GM19468 (cell line): ENCODE measurements at regions not wholly inside any gene's neighbourhood (a gene's known extent, or its start where the extent isn't known, plus 50 kb on each side); places are given as distances from the start of the nearest gene placed in this dataset.
"Not testable (repeated sequence)": the region's sequence is repeated elsewhere in the genome, so short reads cannot be mapped to it uniquely, and the experiment has no call there.

Source experiments
- ATAC-seq: cut with Tn5 transposase; IDR thresholded peaks from one replicate; pipeline ENCODE4 v1.9.1; 2021; ENCODE audit warnings: mild to moderate bottlenecking, moderate library complexity, moderate number of reproducible peaks; ENCODE audit not compliant: unreplicated experiment; ENCODE audit errors: extremely low read depth

DNA sequence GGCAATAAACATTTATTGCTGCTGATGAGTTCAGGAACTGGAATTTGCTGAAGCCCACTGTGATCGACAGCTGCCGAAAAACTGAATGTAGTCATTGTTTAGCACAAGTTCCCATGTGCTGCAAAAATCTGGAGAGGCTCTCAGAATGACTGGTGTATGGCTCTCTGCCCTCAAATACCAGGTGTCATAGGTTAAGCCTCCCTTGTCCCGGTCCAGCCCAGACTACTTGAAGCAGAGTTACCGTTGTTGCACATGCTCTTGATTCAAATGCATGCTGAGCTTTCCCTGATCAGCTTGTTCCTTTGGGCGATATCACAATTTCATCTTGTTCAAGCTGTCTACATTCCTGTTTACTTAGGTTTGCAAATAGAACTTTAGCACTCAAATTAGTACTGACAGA, 625.2 kb downstream of the CPS1 start:
- no peak for ATAC-seq

DNA sequence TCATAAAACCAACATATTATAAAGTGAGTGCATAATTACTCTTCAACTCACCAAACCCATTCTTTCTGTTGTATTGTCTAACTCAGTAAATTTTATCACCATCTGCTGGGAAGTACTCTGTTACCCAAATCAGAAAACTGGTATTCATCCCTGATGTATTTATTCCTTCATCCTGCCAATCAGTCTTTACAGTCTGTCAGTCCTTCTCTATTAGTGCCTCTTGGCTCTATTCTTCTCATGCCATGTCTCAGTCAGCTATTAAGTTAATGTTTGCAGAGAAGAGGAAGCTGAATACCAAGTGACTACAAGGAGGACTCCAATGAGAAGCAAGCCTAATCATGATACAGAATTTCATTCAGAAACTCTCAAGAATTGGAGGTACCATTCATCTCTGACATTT, 631.2 kb downstream of the CPS1 start:
- ATAC-seq = no peak

DNA sequence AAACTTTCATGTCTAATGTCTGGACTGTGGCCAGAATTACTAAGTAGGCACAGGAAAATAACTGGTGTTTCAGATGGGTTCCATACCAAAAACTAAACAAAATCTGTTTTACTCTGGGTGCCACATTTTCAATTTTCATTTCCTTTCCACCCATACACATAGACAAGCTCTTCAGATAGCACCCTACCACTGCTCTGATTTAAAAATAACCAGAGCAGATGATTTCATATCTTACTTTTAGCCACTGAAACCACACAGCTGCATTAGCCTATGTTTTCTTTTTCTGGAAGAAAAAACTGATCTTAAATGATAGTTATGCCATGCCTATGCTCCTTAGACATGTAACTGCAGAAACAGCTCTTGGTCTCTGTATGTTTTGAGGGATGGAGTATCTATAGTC, 647.6 kb downstream of the CPS1 start:
- ATAC-seq = peak; percentile 68

DNA sequence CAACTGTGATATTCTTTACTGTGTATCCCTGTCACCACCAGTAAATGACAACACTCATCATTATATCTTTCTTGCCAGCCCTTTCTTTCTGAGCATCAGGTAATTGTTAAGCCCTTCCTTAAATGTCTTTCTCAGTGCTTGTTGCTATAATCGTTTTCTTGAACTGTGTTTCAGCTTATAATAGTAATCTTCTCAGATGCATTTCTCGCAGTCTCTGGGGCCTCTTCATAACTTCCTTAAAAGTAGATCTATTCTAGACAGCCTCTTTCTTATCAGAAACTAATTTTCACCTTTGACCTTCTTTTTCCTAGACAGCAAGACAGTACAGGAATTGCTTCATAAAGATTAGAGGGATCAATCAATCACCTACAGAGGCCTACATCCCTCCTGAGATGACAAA, 648.1 kb downstream of the CPS1 start:
- no peak for ATAC-seq

DNA sequence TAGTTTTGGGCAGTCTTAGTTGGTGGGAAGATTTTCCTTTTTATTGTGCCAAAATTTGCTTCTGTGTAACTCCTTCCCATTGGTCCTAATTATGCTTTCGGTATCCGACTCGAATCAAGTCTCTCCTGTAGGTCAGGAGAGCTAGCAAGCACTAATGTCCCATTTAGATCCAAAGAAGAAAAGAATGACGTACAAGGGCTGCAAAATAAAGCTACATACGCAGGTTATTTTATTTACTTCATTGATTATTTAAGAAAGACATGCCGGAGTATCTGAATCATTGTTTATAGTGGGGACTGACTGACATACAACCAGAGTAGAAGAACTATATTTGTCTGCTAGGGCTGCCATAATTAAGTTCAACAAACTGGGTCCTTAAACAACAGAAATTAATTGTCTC, 648.5 kb downstream of the CPS1 start:
- no peak for ATAC-seq

DNA sequence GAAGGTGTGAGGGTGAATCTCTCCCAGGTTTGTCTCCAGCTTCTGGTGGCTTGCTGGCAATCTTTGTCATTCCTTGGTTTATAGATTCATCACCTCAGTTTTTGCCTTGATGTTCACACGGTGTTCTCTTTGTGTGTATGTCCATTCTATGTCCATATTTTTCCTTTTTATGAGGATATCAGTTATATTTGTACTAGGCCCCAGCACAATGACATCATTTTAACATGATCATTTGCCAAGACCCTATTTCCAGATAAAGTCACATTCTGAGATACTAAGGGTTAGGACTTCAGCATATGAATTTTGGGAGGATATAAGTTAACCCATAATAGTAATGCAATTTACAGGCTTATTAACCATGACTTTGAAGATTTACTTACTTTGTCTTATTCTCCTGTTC, 649.0 kb downstream of the CPS1 start:
- no peak for ATAC-seq

DNA sequence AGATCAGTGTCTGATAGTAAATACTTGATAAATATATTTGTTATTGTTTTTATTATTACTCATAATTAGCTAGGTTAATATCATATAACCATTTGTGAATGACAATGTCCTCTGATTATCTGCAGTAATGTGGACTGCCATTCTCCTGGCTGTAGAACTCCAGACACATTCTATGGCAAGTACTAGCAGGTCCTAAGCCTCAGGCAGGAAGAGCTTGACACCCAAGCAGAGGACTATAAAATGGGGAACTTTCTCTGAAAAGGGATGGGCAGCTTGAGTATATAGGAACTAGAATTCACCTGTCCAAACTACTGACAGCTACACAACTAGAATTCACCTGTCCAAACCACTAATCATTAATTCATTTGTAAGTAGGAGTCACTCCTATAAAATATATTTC, 649.4 kb downstream of the CPS1 start:
- no peak for ATAC-seq

DNA sequence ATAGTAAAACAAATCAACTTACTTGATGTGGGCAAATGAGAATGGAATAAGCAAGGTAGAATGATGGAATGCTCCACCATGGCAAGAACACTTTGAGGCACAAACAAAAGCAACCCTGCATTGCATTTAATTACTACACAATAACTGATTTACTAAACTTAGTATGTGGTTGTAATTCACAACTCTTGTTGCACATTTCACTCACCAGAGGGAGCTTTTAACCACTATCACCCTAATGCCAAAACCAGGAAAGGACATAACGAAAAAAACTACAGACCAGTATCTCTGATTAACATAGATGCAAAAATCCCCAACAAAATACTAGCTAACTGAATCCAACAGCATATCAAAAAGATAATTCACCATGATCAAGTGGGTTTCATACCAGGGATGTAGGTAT, 659.8 kb downstream of the CPS1 start:
- no peak for ATAC-seq

DNA sequence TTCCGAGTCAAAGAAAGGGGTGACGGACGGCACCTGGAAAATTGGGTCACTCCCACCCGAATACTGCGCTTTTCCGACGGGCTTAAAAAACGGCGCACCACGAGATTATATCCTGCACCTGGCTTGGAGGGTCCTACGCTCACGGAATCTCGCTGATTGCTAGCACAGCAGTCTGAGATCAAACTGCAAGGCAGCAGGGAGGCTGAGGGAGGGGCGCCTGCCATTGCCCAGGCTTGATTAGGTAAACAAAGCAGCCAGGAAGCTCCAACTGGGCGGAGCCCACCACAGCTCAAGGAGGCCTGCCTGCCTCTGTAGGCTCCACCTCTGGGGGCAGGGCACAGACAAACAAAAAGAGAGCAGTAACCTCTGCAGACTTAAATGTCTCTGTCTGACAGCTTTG, 663.1 kb downstream of the CPS1 start:
- not testable (repeated sequence) for ATAC-seq

DNA sequence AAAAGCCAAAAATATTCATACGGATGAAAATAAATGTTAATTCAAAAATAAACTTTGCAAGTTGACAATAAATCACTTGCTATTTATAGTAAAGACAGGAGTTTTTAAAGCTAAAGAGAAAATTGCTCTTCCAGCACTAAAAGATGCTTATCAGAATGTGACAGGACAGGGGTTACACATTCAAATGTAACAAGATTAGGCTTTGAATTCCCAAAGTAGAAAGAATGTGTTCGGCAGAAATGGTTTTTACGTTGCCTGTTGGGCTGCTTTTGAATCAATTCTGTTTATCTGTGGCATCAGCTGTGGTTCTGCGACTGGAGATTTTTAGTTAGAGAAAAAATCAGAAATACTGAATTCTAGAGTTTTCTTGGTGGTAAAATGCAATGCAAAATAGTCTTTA, 669.4 kb downstream of the CPS1 start:
- ATAC-seq = no peak

DNA sequence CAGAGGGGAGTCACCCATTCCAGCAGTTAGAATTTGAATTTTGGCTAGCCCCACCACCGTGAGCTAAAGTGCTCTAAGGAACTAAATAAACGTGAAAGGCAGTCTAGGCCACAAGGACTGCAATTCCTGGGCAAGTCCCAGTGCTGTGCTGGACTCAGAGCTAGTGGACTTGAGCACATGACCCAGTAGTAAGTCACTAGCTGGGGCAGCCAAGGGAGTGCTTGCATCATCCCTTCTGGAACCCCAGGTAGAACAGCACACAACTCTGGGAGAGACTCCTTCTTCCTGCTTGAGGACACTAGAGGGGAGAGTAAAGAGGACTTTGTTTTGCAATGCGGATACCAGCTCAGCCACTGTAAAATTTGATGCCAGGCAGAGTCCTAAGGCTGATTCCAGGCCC, 672.2 kb downstream of the CPS1 start:
- ATAC-seq = no peak

DNA sequence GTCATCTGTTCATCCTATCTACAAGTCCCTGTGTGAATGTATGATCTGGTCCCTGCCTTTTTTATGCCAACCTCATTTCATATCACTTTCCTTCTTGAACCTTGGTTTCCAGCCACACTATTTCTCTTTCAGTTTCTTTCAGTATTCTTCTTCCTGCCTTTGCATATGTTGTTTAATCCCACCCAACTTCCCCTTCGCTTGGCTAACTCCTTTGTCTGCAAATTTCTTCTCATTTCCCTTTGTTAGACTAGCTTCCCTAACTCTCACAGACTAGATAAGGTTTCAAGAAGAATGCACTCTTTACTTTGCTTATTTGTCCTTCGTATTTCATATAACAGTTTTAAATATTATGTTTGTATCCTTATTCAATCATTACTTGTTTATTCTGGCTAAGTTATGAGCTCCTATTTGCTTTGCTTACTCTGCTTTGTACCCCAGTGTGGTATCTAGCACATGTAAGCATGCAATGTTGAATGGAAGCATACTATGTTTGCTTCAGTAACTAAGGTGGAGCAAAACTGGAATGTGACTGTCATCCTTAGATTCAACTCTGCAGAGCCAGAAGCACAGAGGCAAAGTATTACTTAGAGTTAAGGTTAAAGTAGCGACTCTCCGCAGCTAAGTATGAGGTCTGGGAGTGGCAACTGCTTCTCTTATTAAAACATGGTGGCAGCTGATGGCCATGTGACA, 681.3 kb downstream of the CPS1 start:
- no peak for ATAC-seq

DNA sequence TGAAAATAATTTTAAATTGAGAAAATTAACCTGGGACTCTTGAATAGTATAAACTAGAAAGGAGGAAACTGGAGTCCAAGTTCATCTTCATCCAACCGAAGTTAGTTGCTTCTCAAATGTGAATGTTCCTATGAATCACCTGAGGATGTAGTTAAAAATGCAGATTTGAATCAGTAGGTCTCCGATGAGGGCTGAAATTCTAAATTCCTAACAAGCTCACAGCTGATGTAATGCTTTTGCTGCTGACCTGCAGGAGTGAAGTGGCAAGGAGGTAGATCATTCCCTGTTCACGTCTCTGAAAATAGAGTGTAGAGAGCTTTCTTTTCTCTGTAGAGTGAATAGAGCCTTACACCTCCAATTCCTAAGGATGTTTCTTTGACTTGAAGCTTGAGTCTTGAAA, 685.5 kb downstream of the CPS1 start:
- no peak for ATAC-seq

DNA sequence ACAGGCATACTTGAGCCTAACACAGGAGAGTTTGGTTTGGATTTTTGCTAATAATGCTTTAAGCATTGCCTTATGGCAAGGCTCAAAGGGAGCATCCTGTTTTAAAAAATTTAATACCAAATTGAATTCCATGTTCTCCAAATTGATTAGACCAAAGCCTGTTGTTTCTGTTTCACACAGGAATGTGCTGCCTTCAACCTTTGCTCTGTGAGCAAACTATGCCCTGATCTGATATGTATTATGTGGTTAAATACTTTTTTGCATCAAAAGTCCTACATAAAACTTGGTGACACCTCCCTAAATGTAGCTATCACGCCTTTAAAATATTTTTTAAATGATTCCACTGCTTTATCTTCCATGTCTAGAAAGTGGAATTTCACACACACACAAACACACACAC, 691.4 kb downstream of the CPS1 start:
- no peak for ATAC-seq

DNA sequence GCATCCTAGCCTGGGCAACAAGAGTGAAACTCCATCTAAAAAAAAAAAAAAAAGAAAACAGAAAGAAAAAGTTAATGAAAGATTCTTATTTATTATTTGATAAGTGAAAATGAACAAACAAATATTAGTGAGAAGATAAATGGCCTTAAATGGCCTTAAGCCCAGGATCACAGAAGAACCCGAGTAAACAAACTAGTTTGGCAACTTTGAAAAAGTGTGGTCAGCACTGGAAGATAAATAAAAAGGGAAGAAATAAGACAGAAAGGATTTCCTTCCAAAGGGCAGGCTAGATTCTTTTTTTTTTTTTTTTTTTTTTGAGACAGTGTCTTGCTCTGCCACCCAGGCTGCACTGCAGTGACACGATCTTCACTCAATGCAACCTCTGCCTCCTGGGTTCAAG, 692.4 kb downstream of the CPS1 start:
- ATAC-seq = no peak

DNA sequence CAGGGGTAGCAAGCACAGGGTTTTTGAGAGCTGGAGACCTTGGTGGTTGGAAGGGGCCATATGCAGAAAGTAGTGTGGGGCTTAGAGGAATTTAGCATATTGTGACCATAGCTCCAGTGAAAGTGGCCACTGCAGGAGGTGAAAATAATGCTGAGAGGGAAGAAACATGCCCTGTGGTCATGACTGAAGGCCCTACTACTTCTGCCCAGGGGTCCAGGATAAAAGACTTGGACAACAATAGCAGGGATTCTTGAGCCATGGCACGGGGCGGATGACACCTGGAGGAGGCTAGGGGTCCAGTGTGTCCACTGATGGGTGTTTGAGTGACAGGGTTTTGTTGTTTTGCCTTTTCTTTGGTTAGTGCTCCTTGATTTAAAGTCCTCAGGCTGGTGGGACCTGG, 694.6 kb downstream of the CPS1 start:
- no peak for ATAC-seq

DNA sequence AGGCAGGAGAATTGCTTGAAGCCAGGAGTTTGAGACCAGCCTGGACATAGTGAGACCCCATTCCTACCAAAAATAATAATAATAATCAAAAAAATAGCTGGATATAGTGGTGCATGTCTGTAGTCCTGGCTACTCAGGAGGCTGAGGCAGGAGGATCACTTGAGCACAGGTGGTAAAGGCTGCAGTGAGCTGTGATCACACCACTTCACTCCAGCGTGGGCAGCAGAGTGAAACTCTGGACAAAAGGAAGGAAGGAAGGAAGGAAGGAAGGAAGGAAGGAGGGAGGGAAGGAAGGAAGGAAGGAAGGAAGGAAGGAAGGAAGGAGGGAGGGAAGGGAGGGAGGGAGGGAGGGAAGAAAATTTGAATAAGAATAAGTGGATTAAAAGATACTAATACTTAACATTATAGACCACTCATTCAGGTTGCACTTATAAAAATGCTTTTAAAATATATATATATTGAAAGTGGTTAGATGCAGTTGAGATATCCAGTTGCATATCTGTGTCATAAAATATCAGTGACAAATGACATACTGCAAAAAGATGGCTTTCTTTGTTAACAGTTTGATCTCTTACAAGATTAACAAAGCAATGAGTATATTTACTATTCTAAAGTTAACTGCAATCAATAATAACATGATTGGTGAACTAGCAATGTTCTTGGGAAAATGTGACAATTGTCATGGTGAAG, 702.4 kb downstream of the CPS1 start:
- ATAC-seq = no peak

DNA sequence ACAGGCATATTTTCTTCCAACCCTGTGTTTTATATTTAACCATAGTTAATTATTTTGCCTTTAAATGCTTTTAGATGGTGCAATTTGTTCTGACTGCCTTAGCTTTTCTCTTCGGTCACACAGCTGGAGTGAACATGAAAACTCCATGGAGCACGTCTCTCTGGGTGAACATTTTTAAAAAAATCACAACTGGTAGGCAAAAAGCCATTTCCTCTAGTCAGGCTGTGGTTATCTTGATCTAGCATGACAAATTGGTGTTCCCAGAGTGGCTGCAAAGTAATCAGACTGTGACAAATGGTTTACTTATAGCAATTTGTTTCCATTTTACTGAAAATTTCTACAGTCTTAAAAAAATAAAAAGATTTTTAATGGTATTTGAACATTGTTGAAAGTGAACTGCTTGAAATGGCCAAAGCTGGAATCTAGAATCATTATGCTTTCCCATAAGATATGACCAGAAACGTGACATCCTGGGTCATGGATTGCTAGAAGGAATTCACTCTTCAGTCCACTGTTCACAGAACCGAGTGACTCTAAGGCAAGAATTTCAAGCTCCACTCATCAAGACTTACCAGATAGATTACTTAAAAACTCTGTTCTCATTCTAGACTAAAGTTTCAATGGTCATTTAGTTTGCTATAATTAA, 703.6 kb downstream of the CPS1 start:
- ATAC-seq = no peak

DNA sequence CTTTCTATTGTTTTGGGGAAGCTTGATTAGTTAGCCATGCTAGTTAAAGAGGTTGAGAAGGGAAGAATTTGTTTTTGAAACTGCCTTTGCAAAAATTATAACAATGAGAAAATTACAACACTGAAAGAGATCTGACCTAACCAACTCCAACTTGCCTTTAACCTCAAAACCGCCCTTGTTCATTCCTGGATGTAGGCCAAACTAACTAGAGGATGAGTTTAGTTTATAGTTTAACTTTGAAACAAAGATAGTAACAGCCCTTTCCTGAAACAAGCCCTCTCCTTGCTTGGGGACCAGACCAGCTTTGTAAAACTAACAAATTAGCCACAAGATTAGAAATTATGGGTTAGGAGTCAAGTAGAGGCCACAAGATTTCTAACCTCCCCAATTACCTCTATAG, 713.9 kb downstream of the CPS1 start:
- no peak for ATAC-seq

DNA sequence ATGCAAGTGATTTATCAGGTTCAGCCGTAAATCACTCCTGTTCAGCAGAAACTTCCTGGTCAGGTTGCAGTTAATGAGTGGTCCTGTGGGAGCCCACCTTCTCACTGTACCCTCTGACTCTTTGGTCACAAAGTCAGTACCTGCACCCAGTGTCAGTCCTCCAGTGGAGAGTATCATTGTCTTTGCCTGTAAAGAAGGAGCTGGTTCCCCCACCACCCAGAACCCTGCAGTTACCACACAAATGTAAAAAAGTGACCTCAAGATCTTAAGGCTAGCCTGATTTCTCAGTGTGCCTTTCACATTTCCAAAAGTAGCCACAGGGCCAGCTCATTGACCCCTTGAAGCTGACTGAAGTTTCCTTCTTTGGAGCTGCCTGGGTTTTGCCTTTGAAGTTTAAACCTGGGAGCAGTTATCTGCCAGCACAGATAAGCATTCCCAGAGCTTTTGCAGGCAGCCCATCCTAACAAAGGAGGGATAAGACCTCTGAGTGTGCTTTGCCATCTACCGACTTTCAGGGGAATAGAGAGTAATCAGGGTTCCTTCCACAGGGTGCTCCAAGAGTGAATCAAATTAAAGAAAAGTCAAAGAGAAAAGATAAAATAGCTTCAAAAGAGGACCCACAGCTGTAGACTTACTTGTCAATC, 725.2 kb downstream of the CPS1 start:
- no peak for ATAC-seq

DNA sequence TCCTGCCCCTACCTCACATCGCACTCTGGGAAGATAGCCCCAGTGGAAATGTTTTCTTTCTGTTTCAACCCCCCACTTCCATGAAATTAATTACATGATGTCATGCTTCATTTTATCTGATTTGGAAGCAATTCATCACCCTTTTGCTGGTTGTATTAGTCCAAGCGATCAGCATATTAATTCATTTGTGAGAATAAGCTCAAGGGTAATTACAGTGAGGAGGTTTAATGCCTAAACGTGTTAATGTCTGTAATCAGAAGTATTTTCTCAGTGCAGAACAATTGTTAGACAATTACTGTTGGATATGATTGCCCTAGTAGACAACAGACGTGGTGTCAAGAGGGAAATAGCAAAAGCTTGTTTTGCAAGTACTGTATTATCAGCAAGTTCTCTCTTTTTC, 746.3 kb downstream of the CPS1 start:
- ATAC-seq = no peak
